Astrocyte (in vitro differentiated cells and primary cell): ENCODE measurements at regions not wholly inside any gene's neighbourhood (a gene's known extent, or its start where the extent isn't known, plus 50 kb on each side); places are given as distances from the start of the nearest gene placed in this dataset.

Experiments used
- DNase-seq: peaks from one replicate; pipeline ENCODE4 v3.0.0-alpha.2; 2010; ENCODE audit warnings: low read depth
- FAIRE-seq: peaks from 2 replicates; lab custom pipeline; 2011; peaks lifted over from hg19 to GRCh38; lab: Jason Lieb, UNC
- H2AFZ ChIP-seq: 2 replicates; pipeline ENCODE4 v1.6.0; 2012; ENCODE audit warnings: low read depth, low read length, inconsistent platforms
- H3K27ac ChIP-seq: 2 replicates; pipeline ENCODE4 v1.5.1; 2011; ENCODE audit warnings: low read depth, low read length, inconsistent platforms
- H3K27me3 ChIP-seq: 2 replicates; pipeline ENCODE4 v1.6.0; 2011; ENCODE audit warnings: low read length, inconsistent platforms; ENCODE audit not compliant: insufficient read depth
- H3K36me3 ChIP-seq: 2 replicates; pipeline ENCODE4 v1.5.1; 2011; ENCODE audit warnings: low read length, inconsistent platforms; ENCODE audit not compliant: insufficient read depth
- H3K4me1 ChIP-seq: 2 replicates; pipeline ENCODE4 v1.5.1; 2011; ENCODE audit warnings: low read length, inconsistent platforms; ENCODE audit not compliant: insufficient read depth
- H3K4me2 ChIP-seq: 2 replicates; pipeline ENCODE4 v1.6.0; 2012; ENCODE audit warnings: low read length, inconsistent platforms
- H3K4me3 ChIP-seq: 2 replicates; pipeline ENCODE4 v1.5.1; 2011; ENCODE audit warnings: low read depth, mild to moderate bottlenecking, low read length, inconsistent platforms; ENCODE audit not compliant: insufficient read depth
- H3K79me2 ChIP-seq: 2 replicates; pipeline ENCODE4 v1.6.0; 2012; ENCODE audit warnings: mild to moderate bottlenecking, low read length, inconsistent platforms; ENCODE audit not compliant: insufficient read depth
- H3K9ac ChIP-seq: 2 replicates; pipeline ENCODE4 v1.6.0; 2012; ENCODE audit warnings: mild to moderate bottlenecking, low read length, inconsistent platforms
- H3K9me3 ChIP-seq: 2 replicates; pipeline ENCODE4 v1.5.1; 2012; ENCODE audit warnings: low read depth, mild to moderate bottlenecking, low read length, inconsistent platforms; ENCODE audit not compliant: insufficient read depth
- H4K20me1 ChIP-seq: 2 replicates; pipeline ENCODE4 v1.6.0; 2012; ENCODE audit warnings: low read length, inconsistent platforms; ENCODE audit not compliant: insufficient read depth
- H3K27ac Mint-ChIP-seq: one replicate; pipeline ENCODE4 v1.8.0; 2021; ENCODE audit warnings: mild to moderate bottlenecking, mixed read lengths; ENCODE audit not compliant: unreplicated experiment
- H3K27me3 Mint-ChIP-seq: one replicate; pipeline ENCODE4 v1.8.0; 2021; ENCODE audit warnings: low read depth, mixed read lengths; ENCODE audit not compliant: unreplicated experiment
- H3K36me3 Mint-ChIP-seq: one replicate; pipeline ENCODE4 v1.8.0; 2021; ENCODE audit warnings: low read depth, mixed read lengths; ENCODE audit not compliant: unreplicated experiment
- H3K4me1 Mint-ChIP-seq: one replicate; pipeline ENCODE4 v1.8.0; 2021; ENCODE audit warnings: low read depth, mixed read lengths; ENCODE audit not compliant: unreplicated experiment
- H3K4me3 Mint-ChIP-seq: one replicate; pipeline ENCODE4 v1.8.0; 2021; ENCODE audit warnings: mild to moderate bottlenecking, moderate library complexity, mixed read lengths; ENCODE audit not compliant: unreplicated experiment
- H3K9me3 Mint-ChIP-seq: one replicate; pipeline ENCODE4 v1.8.0; 2021; ENCODE audit warnings: mild to moderate bottlenecking, mixed read lengths; ENCODE audit not compliant: unreplicated experiment
- CTCF ChIP-seq: IDR thresholded peaks from 2 replicates; pipeline ENCODE4 v1.5.1; 2011; ENCODE audit warnings: low read depth, mild to moderate bottlenecking, inconsistent platforms, low read length, moderate library complexity; ENCODE audit not compliant: insufficient read depth
- EZH2 ChIP-seq: IDR thresholded peaks from 2 replicates; pipeline ENCODE4 v1.6.1; 2012; ENCODE audit warnings: mild to moderate bottlenecking, low read length, inconsistent platforms; ENCODE audit not compliant: insufficient read depth

GRCh38 chr15:27648359-27648758 lies 450.8 kb downstream of the OCA2 start:
- no peak overlapping the region for H3K4me3 Mint-ChIP-seq
- no peak overlapping the region for H2AFZ ChIP-seq
- H3K4me1 Mint-ChIP-seq: no peaks in the 10 kb centered on the region
- FAIRE-seq (no peak), DNase-seq (no peak)
- H3K27ac ChIP-seq: no peak overlapping the region
- H3K9me3 Mint-ChIP-seq: peaks cover 14% of the 10 kb centered on the region
- no peak overlapping the region for H3K4me3 ChIP-seq
- peaks cover 2% of the 10 kb centered on the region for H3K27me3 Mint-ChIP-seq
- H3K36me3 Mint-ChIP-seq: peaks cover 2% of the 10 kb centered on the region
- TF ChIP-seq EZH2 (no peak), CTCF (no peak)
- no peaks in the 10 kb centered on the region for H3K79me2 ChIP-seq
- no peaks in the 10 kb centered on the region for H3K4me1 ChIP-seq
- no peaks in the 10 kb centered on the region for H3K9me3 ChIP-seq
- no peaks in the 10 kb centered on the region for H4K20me1 ChIP-seq
- no peaks in the 10 kb centered on the region for H3K27me3 ChIP-seq
- no peak overlapping the region for H3K4me2 ChIP-seq
- H3K36me3 ChIP-seq: no peaks in the 10 kb centered on the region
- no peak overlapping the region for H3K27ac Mint-ChIP-seq
- H3K9ac ChIP-seq: no peak overlapping the region

GRCh38 chr15:27646531-27646930 lies 452.6 kb downstream of the OCA2 start:
- Histone ChIP-seq H3K4me3 (no peak overlapping the region), H4K20me1 (no peaks in the 10 kb centered on the region), H3K79me2 (no peaks in the 10 kb centered on the region), H3K27ac (no peak overlapping the region), H3K36me3 (no peaks in the 10 kb centered on the region), H3K9me3 (no peaks in the 10 kb centered on the region), H3K4me2 (no peak overlapping the region), H3K4me1 (no peaks in the 10 kb centered on the region), H2AFZ (no peak overlapping the region), H3K9ac (no peak overlapping the region), H3K27me3 (no peaks in the 10 kb centered on the region)
- TF ChIP-seq EZH2 (no peak), CTCF (no peak)
- no peak overlapping the region for H3K4me3 Mint-ChIP-seq
- DNase-seq: no peak
- H3K27ac Mint-ChIP-seq: no peak overlapping the region
- no peaks in the 10 kb centered on the region for H3K4me1 Mint-ChIP-seq
- H3K9me3 Mint-ChIP-seq: peaks cover 26% of the 10 kb centered on the region
- peaks cover 2% of the 10 kb centered on the region for H3K36me3 Mint-ChIP-seq
- H3K27me3 Mint-ChIP-seq: no peaks in the 10 kb centered on the region
- FAIRE-seq: no peak

GRCh38 chr15:27645672-27646071 lies 453.4 kb downstream of the OCA2 start:
- H3K4me3 Mint-ChIP-seq: no peak overlapping the region
- no peak overlapping the region for H2AFZ ChIP-seq
- H3K27me3 Mint-ChIP-seq: peaks cover under 1% of the 10 kb centered on the region
- H3K27me3 ChIP-seq: no peaks in the 10 kb centered on the region
- peaks cover 26% of the 10 kb centered on the region for H3K9me3 Mint-ChIP-seq
- no peaks in the 10 kb centered on the region for H3K79me2 ChIP-seq
- H3K9ac ChIP-seq: no peak overlapping the region
- H3K9me3 ChIP-seq: no peaks in the 10 kb centered on the region
- H3K36me3 Mint-ChIP-seq: peaks cover 2% of the 10 kb centered on the region
- no peak overlapping the region for H3K27ac Mint-ChIP-seq
- TF ChIP-seq CTCF (no peak), EZH2 (no peak)
- H3K27ac ChIP-seq: no peak overlapping the region
- no peak for FAIRE-seq
- H3K4me1 Mint-ChIP-seq: no peaks in the 10 kb centered on the region
- no peaks in the 10 kb centered on the region for H3K4me1 ChIP-seq
- H3K4me2 ChIP-seq: no peak overlapping the region
- no peak for DNase-seq
- H4K20me1 ChIP-seq: no peaks in the 10 kb centered on the region
- no peak overlapping the region for H3K4me3 ChIP-seq
- no peaks in the 10 kb centered on the region for H3K36me3 ChIP-seq
